ENCODE measurements at regions not wholly inside any gene's neighbourhood (a gene's known extent, or its start where the extent isn't known, plus 50 kb on each side); places are given as distances from the start of the nearest gene placed in this dataset.

DNA sequence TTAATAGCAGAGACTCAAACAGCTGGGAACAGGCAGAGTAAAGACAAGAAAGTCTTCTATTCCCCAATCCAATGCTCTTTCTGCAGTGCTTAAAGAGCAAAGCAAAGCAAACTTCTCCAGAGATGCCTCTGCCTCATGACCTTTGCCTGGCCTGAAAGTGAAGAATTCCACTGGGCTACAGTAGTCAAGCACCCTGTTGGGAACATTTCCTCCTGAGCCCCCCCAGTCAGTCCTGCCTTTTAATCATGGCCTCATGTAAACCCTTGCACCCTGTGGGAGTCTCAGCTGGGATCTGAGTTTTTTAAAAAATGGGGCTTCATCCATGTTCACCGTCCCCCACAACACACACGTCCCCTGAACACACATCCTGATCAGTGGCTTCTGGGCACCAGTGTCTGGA is 62.7 kb upstream of the TSPAN11 start:
- TF ChIP-seq, protein P1, sequence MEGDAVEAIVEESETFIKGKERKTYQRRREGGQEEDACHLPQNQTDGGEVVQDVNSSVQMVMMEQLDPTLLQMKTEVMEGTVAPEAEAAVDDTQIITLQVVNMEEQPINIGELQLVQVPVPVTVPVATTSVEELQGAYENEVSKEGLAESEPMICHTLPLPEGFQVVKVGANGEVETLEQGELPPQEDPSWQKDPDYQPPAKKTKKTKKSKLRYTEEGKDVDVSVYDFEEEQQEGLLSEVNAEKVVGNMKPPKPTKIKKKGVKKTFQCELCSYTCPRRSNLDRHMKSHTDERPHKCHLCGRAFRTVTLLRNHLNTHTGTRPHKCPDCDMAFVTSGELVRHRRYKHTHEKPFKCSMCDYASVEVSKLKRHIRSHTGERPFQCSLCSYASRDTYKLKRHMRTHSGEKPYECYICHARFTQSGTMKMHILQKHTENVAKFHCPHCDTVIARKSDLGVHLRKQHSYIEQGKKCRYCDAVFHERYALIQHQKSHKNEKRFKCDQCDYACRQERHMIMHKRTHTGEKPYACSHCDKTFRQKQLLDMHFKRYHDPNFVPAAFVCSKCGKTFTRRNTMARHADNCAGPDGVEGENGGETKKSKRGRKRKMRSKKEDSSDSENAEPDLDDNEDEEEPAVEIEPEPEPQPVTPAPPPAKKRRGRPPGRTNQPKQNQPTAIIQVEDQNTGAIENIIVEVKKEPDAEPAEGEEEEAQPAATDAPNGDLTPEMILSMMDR (IDR thresholded peaks at IDR 0.05; ENCODE audit: low read depth, low read length, poor library complexity, severe bottlenecking), result no peak
- TF ChIP-seq EZH2phosphoT487 (IDR thresholded peaks at IDR 0.05; ENCODE audit: borderline replicate concordance, low read length), result no peak
